Neural progenitor cell (in vitro differentiated cells): ENCODE measurements at regions not wholly inside any gene's neighbourhood (a gene's known extent, or its start where the extent isn't known, plus 50 kb on each side); places are given as distances from the start of the nearest gene placed in this dataset.

Experiments used
- DNase-seq: peaks from one replicate; pipeline ENCODE4 v3.0.0-alpha.2; 2016; ENCODE audit warnings: low spot score
- H2AFZ ChIP-seq: fragments of 200-600 bp; sonication (generic); replicated peaks from 2 replicates; pipeline ENCODE4 v1.6.1; 2016; ENCODE audit warnings: antibody characterized with exemption
- H3F3A ChIP-seq: fragments of 200-600 bp; sonication (generic); 2 replicates; pipeline ENCODE4 v1.6.1; 2016; ENCODE audit warnings: antibody characterized with exemption, low read depth
- H3K27ac ChIP-seq: fragments of 200-600 bp; sonication (generic); 2 replicates; pipeline ENCODE4 v1.5.1; 2016; ENCODE audit warnings: mild to moderate bottlenecking
- H3K27me3 ChIP-seq: fragments of 200-600 bp; sonication (generic); 2 replicates; pipeline ENCODE4 v1.6.1; 2016; ENCODE audit warnings: mild to moderate bottlenecking, moderate library complexity
- H3K36me3 ChIP-seq: fragments of 200-600 bp; sonication (generic); 2 replicates; pipeline ENCODE4 v1.5.1; 2016
- H3K4me1 ChIP-seq: fragments of 200-600 bp; sonication (generic); 2 replicates; pipeline ENCODE4 v1.6.1; 2016; ENCODE audit warnings: mixed run types
- H3K4me2 ChIP-seq: fragments of 200-600 bp; sonication (generic); 2 replicates; pipeline ENCODE4 v1.6.1; 2016
- H3K4me3 ChIP-seq: fragments of 200-600 bp; sonication (generic); 2 replicates; pipeline ENCODE4 v1.5.1; 2016
- H3K79me2 ChIP-seq: fragments of 200-600 bp; sonication (generic); 2 replicates; pipeline ENCODE4 v1.6.1; 2016; ENCODE audit warnings: low read depth
- H3K9ac ChIP-seq: fragments of 200-600 bp; sonication (generic); 2 replicates; pipeline ENCODE4 v1.6.1; 2016
- H3K9me3 ChIP-seq: fragments of 200-600 bp; sonication (generic); 2 replicates; pipeline ENCODE4 v1.5.1; 2016; ENCODE audit warnings: low read depth
- H4K20me1 ChIP-seq: fragments of 200-600 bp; sonication (generic); 2 replicates; pipeline ENCODE4 v1.6.1; 2016; ENCODE audit warnings: low read depth
- H3K27ac Mint-ChIP-seq: 3 replicates; pipeline ENCODE4 v1.8.0; 2021; ENCODE audit warnings: mixed read lengths
- H3K27me3 Mint-ChIP-seq: 2 replicates; pipeline ENCODE4 v1.8.0; 2022; ENCODE audit warnings: low read depth, mild to moderate bottlenecking, inconsistent platforms, moderate library complexity, mixed read lengths; ENCODE audit not compliant: insufficient read depth
- H3K36me3 Mint-ChIP-seq: 3 replicates; pipeline ENCODE4 v1.8.0; 2021; ENCODE audit warnings: mixed read lengths
- H3K4me1 Mint-ChIP-seq: 3 replicates; pipeline ENCODE4 v1.8.0; 2021; ENCODE audit warnings: mixed read lengths
- H3K4me3 Mint-ChIP-seq: 3 replicates; pipeline ENCODE4 v1.8.0; 2021; ENCODE audit warnings: mild to moderate bottlenecking, moderate library complexity, mixed read lengths
- H3K9me3 Mint-ChIP-seq: 3 replicates; pipeline ENCODE4 v1.8.0; 2020; ENCODE audit warnings: mixed read lengths
- EZH2 ChIP-seq: fragments of 200-600 bp; sonication (generic); IDR thresholded peaks from 2 replicates; pipeline ENCODE4 v1.6.1; 2017; ENCODE audit warnings: antibody characterized with exemption, mild to moderate bottlenecking, moderate library complexity
- EZH2phosphoT487 ChIP-seq: fragments of 200-600 bp; sonication (generic); IDR thresholded peaks from 2 replicates; pipeline ENCODE4 v1.6.1; 2017; ENCODE audit warnings: antibody characterized with exemption
- TF ChIP-seq, protein P1 (sequence below): fragments of 200-600 bp; sonication (generic); IDR thresholded peaks from 2 replicates; pipeline ENCODE4 v1.5.1; 2017; ENCODE audit warnings: antibody characterized with exemption, mild to moderate bottlenecking

DNA sequence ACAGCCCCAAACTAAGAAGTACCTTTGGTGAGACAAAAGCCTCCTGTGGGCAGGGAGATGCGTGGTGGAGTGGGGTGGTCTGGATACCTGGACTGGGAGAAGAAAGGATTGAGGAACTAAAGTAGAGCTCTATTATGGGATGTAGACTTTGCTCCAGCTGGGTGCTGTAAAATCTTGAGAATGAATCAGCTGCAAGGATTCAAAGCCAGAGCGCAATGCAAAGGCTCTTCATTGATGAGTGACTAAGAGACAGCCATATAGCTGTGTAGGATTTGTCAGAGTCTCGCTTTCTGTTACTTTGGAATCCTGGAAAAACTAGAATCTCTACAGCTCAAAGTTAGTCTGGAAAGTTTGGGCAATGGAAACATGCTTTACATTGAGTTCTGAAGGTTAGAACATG is 159.9 kb downstream of the TAF11L14 start:
- Mint-ChIP-seq H3K4me1 (peaks cover 3% of the 10 kb centered on the region), H3K36me3 (no peaks in the 10 kb centered on the region), H3K27me3 (peaks cover 4% of the 10 kb centered on the region), H3K27ac (no peak overlapping the region), H3K4me3 (no peak overlapping the region), H3K9me3 (peaks cover 8% of the 10 kb centered on the region)
- no peaks in the 10 kb centered on the region for H4K20me1 ChIP-seq
- H3K27me3 ChIP-seq = no peaks in the 10 kb centered on the region
- H3K27ac ChIP-seq = no peak overlapping the region
- TF ChIP-seq, protein P1, sequence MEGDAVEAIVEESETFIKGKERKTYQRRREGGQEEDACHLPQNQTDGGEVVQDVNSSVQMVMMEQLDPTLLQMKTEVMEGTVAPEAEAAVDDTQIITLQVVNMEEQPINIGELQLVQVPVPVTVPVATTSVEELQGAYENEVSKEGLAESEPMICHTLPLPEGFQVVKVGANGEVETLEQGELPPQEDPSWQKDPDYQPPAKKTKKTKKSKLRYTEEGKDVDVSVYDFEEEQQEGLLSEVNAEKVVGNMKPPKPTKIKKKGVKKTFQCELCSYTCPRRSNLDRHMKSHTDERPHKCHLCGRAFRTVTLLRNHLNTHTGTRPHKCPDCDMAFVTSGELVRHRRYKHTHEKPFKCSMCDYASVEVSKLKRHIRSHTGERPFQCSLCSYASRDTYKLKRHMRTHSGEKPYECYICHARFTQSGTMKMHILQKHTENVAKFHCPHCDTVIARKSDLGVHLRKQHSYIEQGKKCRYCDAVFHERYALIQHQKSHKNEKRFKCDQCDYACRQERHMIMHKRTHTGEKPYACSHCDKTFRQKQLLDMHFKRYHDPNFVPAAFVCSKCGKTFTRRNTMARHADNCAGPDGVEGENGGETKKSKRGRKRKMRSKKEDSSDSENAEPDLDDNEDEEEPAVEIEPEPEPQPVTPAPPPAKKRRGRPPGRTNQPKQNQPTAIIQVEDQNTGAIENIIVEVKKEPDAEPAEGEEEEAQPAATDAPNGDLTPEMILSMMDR = no peak
- TF ChIP-seq EZH2phosphoT487 (no peak), EZH2 (no peak)
- H3K36me3 ChIP-seq = no peaks in the 10 kb centered on the region
- H3K4me3 ChIP-seq = no peak overlapping the region
- H3K9me3 ChIP-seq = no peaks in the 10 kb centered on the region
- peaks cover 2% of the 10 kb centered on the region for H3K4me1 ChIP-seq
- no peak for DNase-seq
- no peak overlapping the region for H2AFZ ChIP-seq
- peaks cover 1% of the 10 kb centered on the region for H3F3A ChIP-seq
- H3K9ac ChIP-seq = no peak overlapping the region
- no peak overlapping the region for H3K4me2 ChIP-seq
- H3K79me2 ChIP-seq = no peaks in the 10 kb centered on the region

DNA sequence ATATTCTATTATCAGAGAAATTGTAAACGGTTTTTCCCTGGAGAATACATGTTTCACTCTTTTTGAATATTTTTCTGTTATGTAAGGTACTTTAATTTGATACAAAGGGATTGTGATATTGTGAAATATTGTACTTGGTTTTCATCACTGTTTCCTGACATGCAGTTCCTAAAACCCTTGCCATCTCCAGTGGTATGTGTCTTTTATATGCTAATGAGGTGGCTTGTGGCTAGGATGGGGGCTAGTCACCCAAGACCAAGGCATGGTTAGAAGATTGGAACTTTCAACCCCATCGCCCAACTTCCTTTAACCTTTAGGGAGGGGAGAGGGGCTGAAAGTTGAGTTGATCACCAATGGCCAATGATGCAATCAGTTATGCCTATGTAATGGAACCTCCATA is 160.6 kb downstream of the TAF11L14 start:
- Mint-ChIP-seq H3K4me3 (no peak overlapping the region), H3K27me3 (peaks cover 4% of the 10 kb centered on the region), H3K36me3 (no peaks in the 10 kb centered on the region), H3K9me3 (peaks cover 8% of the 10 kb centered on the region), H3K4me1 (peaks cover 7% of the 10 kb centered on the region), H3K27ac (no peak overlapping the region)
- H3K79me2 ChIP-seq = no peaks in the 10 kb centered on the region
- TF ChIP-seq, protein P1 = no peak
- no peak for TF ChIP-seq EZH2
- no peak for TF ChIP-seq EZH2phosphoT487
- H3K9ac ChIP-seq = no peak overlapping the region
- no peaks in the 10 kb centered on the region for H3K9me3 ChIP-seq
- H3K27ac ChIP-seq = no peak overlapping the region
- H3K36me3 ChIP-seq = no peaks in the 10 kb centered on the region
- no peak overlapping the region for H2AFZ ChIP-seq
- no peak overlapping the region for H3K4me3 ChIP-seq
- no peak for DNase-seq
- H4K20me1 ChIP-seq = no peaks in the 10 kb centered on the region
- peaks cover 6% of the 10 kb centered on the region for H3F3A ChIP-seq
- peaks cover 9% of the 10 kb centered on the region for H3K4me1 ChIP-seq
- H3K27me3 ChIP-seq = no peaks in the 10 kb centered on the region
- H3K4me2 ChIP-seq = no peak overlapping the region

DNA sequence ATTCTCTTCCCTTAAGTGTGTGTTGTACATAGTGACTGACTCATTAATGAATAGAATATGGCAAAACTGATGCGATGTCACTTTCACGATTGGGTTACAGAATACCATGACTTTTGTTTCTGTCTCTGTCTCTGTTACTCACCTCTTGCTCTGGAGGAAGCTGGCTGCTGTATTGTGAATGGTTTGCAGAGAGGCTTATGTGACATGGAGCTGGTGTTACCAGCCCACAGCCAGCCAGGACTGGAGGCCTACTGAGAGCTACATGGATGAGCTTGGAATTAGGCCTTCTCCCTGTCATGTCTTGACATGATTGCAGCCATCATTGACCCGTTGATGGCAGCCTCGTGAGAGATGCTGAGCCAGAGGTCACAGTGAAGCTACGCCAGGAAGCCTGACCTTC is 161.9 kb downstream of the TAF11L14 start:
- no peak for DNase-seq
- Mint-ChIP-seq H3K4me3 (no peak overlapping the region), H3K27ac (no peak overlapping the region), H3K4me1 (peaks cover 7% of the 10 kb centered on the region), H3K36me3 (no peaks in the 10 kb centered on the region), H3K9me3 (peaks cover 5% of the 10 kb centered on the region), H3K27me3 (peaks cover 4% of the 10 kb centered on the region)
- Histone ChIP-seq H3K4me3 (no peak overlapping the region), H3K4me2 (no peak overlapping the region), H3K4me1 (peaks cover 13% of the 10 kb centered on the region), H3K79me2 (no peaks in the 10 kb centered on the region), H2AFZ (no peak overlapping the region), H3K9me3 (no peaks in the 10 kb centered on the region), H4K20me1 (no peaks in the 10 kb centered on the region), H3K27ac (no peak overlapping the region), H3K36me3 (no peaks in the 10 kb centered on the region), H3K9ac (no peak overlapping the region), H3K27me3 (no peaks in the 10 kb centered on the region), H3F3A (peaks cover 6% of the 10 kb centered on the region)
- TF ChIP-seq, protein P1 = no peak
- TF ChIP-seq EZH2 = no peak
- no peak for TF ChIP-seq EZH2phosphoT487
